ENCODE measurements at regions not wholly inside any gene's neighbourhood (a gene's known extent, or its start where the extent isn't known, plus 50 kb on each side); places are given as distances from the start of the nearest gene placed in this dataset.

DNA sequence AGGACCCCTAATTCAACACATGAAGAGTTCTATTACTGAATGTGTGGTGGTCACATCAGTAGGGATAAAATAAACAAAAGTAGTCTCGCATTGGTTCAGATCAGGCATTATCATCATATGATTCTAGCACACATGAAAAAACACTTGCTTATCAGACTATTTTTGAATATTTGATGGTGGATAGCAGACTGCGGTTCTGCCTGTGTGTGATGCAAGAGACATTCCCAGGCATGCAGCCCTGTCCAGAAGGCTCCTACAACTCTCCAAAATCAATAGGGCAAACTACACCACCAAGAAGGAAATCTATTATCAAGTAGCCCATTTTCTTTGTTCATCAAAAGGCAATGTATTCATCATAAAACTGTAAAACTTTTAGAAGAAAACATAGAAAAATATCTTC lies 304.7 kb downstream of the DUSP10 start:
- no peak for DNase-seq

DNA sequence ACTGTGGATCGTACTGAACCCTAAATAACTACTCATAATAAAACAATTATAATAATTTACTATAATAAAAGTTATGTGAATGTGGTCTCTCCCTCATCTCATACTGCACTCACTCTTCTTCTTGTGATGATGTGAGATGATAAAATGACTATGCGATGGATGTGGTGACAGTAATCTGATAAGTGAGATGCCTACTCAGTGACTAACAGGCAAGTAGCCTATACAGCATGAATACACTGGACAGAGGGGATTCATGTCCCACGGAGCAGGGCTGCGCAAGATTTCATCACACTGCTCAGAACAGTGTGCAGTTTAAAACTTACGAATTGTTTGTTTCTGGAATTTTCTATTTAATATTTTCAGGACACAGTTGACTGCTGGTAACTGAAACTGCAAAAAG lies 304.0 kb downstream of the DUSP10 start:
- DNase-seq: no peak

DNA sequence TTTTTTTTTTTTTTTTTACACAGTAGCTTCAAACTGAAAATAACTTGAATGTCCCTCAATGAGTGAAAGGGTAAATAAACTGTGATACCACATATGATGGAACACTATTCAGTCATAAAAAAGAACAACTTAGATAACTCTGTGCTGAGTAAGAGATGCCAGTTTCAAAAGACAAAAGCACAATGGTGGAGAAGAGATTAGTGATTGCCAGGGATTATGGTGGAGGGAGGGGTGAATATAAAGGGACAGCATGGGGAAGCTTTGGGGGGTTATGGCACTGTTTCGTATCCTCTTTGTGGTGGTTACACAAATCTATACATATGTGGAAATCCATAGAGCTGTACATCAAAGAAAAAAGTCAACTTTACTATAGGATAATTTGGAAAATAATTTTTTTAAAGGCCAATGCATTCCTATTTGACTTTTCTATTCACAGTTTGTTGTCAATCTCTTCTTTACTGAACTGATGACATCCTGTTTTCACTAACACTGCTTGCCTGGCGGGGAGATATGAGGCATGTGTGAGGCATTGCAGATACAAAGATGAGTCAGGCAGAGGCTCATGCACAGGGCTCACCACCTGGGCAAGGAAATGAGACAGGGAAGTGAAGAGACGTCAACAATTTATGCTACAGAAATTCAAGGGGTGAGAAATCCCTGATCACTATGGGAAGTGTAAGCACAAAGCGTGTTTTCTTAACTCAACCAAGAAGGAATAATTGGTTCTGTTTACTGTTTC lies 302.7 kb downstream of the DUSP10 start:
- DNase-seq: peak; percentile 74

DNA sequence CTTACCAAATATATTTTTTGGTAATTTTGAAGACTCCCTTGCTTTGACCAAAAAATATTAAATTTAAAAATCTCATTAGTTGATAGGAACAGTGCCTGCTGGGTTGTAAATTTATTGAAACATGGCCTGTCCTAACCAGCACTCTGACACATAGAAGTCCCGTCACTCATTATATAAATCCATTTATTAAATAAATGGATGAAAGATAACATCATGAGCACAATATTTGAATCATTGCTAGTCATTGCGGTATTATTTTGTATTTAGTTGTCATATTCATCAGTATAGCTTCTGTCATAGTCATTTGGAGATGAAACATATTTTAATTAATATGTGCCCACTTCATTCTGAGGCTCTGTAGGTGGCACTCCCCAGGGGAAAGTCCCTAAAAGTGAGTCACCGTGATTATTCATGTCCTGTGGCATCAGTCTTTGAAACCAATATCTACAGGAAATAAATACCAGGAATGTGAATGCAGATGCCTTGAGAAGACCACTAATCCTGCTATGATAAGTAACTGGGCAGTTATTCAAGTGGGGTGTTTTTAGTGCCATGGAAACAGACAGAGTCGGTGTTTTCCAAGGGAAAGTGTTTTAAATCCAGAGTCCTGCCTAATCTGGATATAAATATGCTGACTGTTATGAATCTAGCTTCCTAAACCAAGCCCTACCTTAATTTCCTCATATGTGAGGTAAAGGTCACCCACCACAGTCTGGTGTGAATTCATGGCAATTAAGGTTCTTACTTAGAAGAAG lies 302.0 kb downstream of the DUSP10 start:
- DNase-seq: peak; percentile 21

- no peak for DNase-seq
Observed at GRCh38 chr1:221440658-221441057, 301.2 kb downstream of the DUSP10 start.

- DNase-seq: no peak
Observed at GRCh38 chr1:221442056-221442455, 299.8 kb downstream of the DUSP10 start.

DNA sequence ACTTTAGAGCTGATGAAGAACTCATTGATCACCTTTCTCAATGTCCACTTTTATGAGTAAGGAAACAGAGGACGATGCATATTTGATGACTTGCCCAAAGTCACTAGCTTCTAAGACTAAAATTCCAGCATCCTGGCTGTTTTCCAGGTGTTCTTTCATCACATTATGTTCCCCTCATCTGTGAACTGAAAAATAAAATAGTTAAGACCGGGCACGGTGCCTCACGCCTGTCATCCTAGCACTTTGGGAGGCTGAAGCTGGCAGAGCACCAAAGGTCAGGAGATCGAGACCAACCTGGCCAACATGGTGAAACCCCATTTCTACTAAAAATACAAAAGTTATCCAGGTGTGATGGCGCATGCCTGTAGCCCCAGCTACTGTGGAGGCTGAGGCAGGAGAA lies 297.5 kb downstream of the DUSP10 start:
- no peak for DNase-seq

GRCh38 chr1:221448585-221449175 lies 293.2 kb downstream of the DUSP10 start:
- no peak for DNase-seq

DNA sequence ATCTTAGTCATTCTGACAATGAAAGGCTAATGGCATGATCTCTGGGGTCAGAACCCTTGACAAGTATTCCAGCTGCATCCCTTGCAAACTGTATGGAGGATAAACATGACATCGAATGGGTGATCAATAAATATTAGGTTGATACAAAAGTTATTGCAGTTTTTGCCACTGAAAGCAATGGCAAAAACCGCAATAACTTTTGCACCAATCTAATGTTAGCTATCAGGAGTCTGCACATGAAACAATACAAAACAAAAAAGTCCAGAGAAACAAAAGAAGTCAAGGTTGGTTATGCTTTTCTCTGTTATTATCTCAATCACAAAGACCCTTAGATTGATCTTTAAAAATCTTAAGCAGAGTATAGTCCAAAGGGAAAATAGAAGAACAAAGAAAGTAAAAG lies 292.7 kb downstream of the DUSP10 start:
- no peak for DNase-seq

GRCh38 chr1:221449801-221450470 lies 292.0 kb downstream of the DUSP10 start:
- DNase-seq: peak; percentile 3

GRCh38 chr1:221451741-221452140 lies 290.1 kb downstream of the DUSP10 start:
- no peak for DNase-seq

- DNase-seq: no peak
Observed at GRCh38 chr1:221454096-221454495, 287.8 kb downstream of the DUSP10 start.

DNA sequence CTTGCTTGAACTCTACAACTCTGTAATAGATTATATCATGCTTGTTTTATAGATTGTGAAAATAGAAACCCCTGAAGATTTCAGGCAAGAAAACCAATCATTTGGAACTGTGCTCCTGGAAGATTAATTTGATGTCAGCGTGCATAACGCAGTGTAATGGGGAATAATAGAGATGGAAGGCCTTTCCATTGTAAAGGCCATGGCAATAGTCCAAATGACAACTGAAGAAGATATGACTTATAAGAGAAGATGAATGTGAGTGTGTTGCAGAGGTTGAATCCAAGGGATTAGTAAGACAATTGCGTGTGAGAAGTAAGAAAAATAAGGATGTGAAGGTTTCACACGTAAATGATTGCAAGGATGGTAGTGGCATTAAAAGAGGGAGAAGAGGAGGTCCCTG lies 285.0 kb downstream of the DUSP10 start:
- no peak for DNase-seq

- no peak for DNase-seq
Observed at GRCh38 chr1:221457685-221458446, 284.0 kb downstream of the DUSP10 start.

DNA sequence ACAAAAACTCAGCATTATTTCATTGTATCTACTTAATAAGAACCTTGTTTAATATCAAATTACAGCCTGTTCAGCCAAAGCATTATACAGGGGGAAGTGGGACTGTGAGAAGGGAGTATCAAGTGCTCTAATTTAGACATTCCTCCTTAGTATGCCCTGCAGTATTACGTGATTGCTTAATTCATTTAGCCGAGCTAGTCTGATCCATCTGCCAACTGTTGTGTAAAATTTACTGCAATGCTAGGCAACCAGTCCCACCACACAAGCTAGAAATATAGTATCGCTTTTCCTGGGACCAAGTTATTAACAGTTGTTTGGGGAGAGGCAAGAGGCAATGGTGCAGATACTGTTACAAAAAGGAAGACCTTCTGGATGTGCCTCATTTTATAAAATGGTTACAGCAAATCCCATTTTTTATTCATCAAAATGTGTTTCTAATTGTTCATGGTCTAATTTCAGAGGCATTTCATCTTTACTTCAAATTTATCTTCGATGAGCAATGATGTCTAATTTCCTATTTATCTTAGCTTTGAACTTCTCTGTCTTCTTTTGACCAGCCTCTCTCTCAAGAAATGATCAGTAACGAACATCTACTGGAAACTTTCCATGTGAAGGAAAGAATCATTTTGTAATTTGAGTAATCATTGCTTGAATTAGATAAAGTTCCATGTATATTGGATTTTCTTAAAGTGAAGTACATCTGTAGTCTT lies 283.3 kb downstream of the DUSP10 start:
- DNase-seq: no peak

GRCh38 chr1:221459558-221459957 lies 282.3 kb downstream of the DUSP10 start:
- no peak for DNase-seq

- no peak for DNase-seq
Observed at GRCh38 chr1:221462345-221462744, 279.5 kb downstream of the DUSP10 start.

- no peak for DNase-seq
Observed at GRCh38 chr1:221468546-221468945, 273.3 kb downstream of the DUSP10 start.

- no peak for DNase-seq
Observed at GRCh38 chr1:221469476-221469875, 272.4 kb downstream of the DUSP10 start.

DNA sequence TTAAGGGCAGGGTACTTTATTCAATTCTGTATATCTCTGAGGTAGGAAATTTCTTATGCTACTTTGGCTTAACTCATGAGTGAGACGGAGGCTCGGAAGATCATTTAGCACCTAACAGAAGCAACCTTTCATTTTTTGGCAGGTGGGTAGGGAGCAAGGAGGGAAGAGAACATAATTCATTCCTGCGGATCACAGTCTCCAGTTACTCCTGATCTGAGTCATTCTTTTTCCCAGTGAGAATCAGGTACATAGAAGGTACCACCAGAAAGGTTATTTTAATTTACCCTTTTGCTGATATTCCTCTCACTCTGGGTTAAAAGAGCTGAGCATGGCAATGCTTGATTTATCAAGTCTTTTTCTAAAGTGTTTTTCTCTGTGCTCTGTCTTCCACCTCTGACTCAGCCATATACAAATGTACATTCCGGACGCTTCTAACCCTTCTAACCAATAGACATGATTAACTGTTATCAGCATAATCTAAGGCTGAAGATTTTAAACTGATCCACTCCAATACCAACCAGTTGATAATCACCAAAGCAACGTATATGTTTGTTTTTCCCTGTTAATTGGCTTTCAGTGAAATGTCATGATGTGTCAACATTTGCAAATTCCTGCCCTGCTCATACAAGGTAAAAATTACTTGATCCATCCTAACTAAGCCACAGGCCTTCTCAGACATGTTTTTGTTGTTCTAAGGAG lies 271.7 kb downstream of the DUSP10 start:
- DNase-seq: no peak

GRCh38 chr1:221473411-221473810 lies 268.5 kb downstream of the DUSP10 start:
- no peak for DNase-seq

Measured in stimulated activated naive CD4-positive, alpha-beta T cell treated with Interleukin-2 at 50 U/mL for 16 hours (primary cell).